ENCODE measurements at regions not wholly inside any gene's neighbourhood (a gene's known extent, or its start where the extent isn't known, plus 50 kb on each side); places are given as distances from the start of the nearest gene placed in this dataset.

GRCh38 chr6:81808851-81809570 lies 56.5 kb upstream of the TENT5A start:
- DNase-seq: no peak

- DNase-seq: no peak
Measured at GRCh38 chr6:81806793-81807565, 54.5 kb upstream of the TENT5A start.

GRCh38 chr6:81802356-81802755 lies 49.9 kb upstream of the TENT5A start:
- no peak for DNase-seq
